Astrocyte (in vitro differentiated cells and primary cell): ENCODE measurements at regions not wholly inside any gene's neighbourhood (a gene's known extent, or its start where the extent isn't known, plus 50 kb on each side); places are given as distances from the start of the nearest gene placed in this dataset.
A peak's percentile ranks its signal among the peaks of the same experiment; 100 is the strongest.

Experiments
- DNase-seq: peaks from one replicate; pipeline ENCODE4 v3.0.0-alpha.2; 2010; ENCODE audit warnings: low read depth
- FAIRE-seq: peaks from 2 replicates; lab custom pipeline; 2011; peaks lifted over from hg19 to GRCh38; lab: Jason Lieb, UNC
- H2AFZ ChIP-seq: 2 replicates; pipeline ENCODE4 v1.6.0; 2012; ENCODE audit warnings: low read depth, low read length, inconsistent platforms
- H3K27ac ChIP-seq: 2 replicates; pipeline ENCODE4 v1.5.1; 2011; ENCODE audit warnings: low read depth, low read length, inconsistent platforms
- H3K27me3 ChIP-seq: 2 replicates; pipeline ENCODE4 v1.6.0; 2011; ENCODE audit warnings: low read length, inconsistent platforms; ENCODE audit not compliant: insufficient read depth
- H3K36me3 ChIP-seq: 2 replicates; pipeline ENCODE4 v1.5.1; 2011; ENCODE audit warnings: low read length, inconsistent platforms; ENCODE audit not compliant: insufficient read depth
- H3K4me1 ChIP-seq: 2 replicates; pipeline ENCODE4 v1.5.1; 2011; ENCODE audit warnings: low read length, inconsistent platforms; ENCODE audit not compliant: insufficient read depth
- H3K4me2 ChIP-seq: 2 replicates; pipeline ENCODE4 v1.6.0; 2012; ENCODE audit warnings: low read length, inconsistent platforms
- H3K4me3 ChIP-seq: 2 replicates; pipeline ENCODE4 v1.5.1; 2011; ENCODE audit warnings: low read depth, mild to moderate bottlenecking, low read length, inconsistent platforms; ENCODE audit not compliant: insufficient read depth
- H3K79me2 ChIP-seq: 2 replicates; pipeline ENCODE4 v1.6.0; 2012; ENCODE audit warnings: mild to moderate bottlenecking, low read length, inconsistent platforms; ENCODE audit not compliant: insufficient read depth
- H3K9ac ChIP-seq: 2 replicates; pipeline ENCODE4 v1.6.0; 2012; ENCODE audit warnings: mild to moderate bottlenecking, low read length, inconsistent platforms
- H3K9me3 ChIP-seq: 2 replicates; pipeline ENCODE4 v1.5.1; 2012; ENCODE audit warnings: low read depth, mild to moderate bottlenecking, low read length, inconsistent platforms; ENCODE audit not compliant: insufficient read depth
- H4K20me1 ChIP-seq: 2 replicates; pipeline ENCODE4 v1.6.0; 2012; ENCODE audit warnings: low read length, inconsistent platforms; ENCODE audit not compliant: insufficient read depth
- H3K27ac Mint-ChIP-seq: one replicate; pipeline ENCODE4 v1.8.0; 2021; ENCODE audit warnings: mild to moderate bottlenecking, mixed read lengths; ENCODE audit not compliant: unreplicated experiment
- H3K27me3 Mint-ChIP-seq: one replicate; pipeline ENCODE4 v1.8.0; 2021; ENCODE audit warnings: low read depth, mixed read lengths; ENCODE audit not compliant: unreplicated experiment
- H3K36me3 Mint-ChIP-seq: one replicate; pipeline ENCODE4 v1.8.0; 2021; ENCODE audit warnings: low read depth, mixed read lengths; ENCODE audit not compliant: unreplicated experiment
- H3K4me1 Mint-ChIP-seq: one replicate; pipeline ENCODE4 v1.8.0; 2021; ENCODE audit warnings: low read depth, mixed read lengths; ENCODE audit not compliant: unreplicated experiment
- H3K4me3 Mint-ChIP-seq: one replicate; pipeline ENCODE4 v1.8.0; 2021; ENCODE audit warnings: mild to moderate bottlenecking, moderate library complexity, mixed read lengths; ENCODE audit not compliant: unreplicated experiment
- H3K9me3 Mint-ChIP-seq: one replicate; pipeline ENCODE4 v1.8.0; 2021; ENCODE audit warnings: mild to moderate bottlenecking, mixed read lengths; ENCODE audit not compliant: unreplicated experiment
- EZH2 ChIP-seq: IDR thresholded peaks from 2 replicates; pipeline ENCODE4 v1.6.1; 2012; ENCODE audit warnings: mild to moderate bottlenecking, low read length, inconsistent platforms; ENCODE audit not compliant: insufficient read depth
- TF ChIP-seq, protein P1 (sequence below): IDR thresholded peaks from 2 replicates; pipeline ENCODE4 v1.5.1; 2011; ENCODE audit warnings: low read depth, mild to moderate bottlenecking, inconsistent platforms, low read length, moderate library complexity; ENCODE audit not compliant: insufficient read depth

DNA sequence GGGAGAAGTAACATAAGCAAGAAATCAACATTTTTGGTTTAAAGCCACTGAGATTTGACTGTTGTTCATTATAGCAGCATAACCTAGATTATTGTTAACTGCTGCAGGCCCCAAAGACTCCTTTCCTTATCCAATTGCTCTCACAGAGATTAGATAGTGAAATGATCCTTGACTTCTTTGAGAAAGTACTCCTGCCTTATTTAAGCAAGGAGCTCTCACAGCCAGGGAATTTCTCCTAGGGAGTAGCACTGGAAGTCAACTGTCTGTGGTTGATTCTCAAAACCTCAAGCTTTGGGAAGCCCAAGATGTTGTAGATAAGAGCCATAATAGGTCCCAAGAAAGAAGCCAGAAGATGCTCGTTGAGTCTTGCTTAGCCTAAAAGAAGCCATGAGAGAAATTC lies 151.8 kb upstream of the TSC22D2 start:
- Mint-ChIP-seq H3K27me3 (no peaks in the 10 kb centered on the region), H3K9me3 (peaks cover 12% of the 10 kb centered on the region), H3K36me3 (no peaks in the 10 kb centered on the region), H3K4me1 (peaks cover 31% of the 10 kb centered on the region), H3K27ac (no peak overlapping the region), H3K4me3 (no peak overlapping the region)
- TF ChIP-seq, protein P1, sequence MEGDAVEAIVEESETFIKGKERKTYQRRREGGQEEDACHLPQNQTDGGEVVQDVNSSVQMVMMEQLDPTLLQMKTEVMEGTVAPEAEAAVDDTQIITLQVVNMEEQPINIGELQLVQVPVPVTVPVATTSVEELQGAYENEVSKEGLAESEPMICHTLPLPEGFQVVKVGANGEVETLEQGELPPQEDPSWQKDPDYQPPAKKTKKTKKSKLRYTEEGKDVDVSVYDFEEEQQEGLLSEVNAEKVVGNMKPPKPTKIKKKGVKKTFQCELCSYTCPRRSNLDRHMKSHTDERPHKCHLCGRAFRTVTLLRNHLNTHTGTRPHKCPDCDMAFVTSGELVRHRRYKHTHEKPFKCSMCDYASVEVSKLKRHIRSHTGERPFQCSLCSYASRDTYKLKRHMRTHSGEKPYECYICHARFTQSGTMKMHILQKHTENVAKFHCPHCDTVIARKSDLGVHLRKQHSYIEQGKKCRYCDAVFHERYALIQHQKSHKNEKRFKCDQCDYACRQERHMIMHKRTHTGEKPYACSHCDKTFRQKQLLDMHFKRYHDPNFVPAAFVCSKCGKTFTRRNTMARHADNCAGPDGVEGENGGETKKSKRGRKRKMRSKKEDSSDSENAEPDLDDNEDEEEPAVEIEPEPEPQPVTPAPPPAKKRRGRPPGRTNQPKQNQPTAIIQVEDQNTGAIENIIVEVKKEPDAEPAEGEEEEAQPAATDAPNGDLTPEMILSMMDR = no peak
- TF ChIP-seq EZH2 = no peak
- no peaks in the 10 kb centered on the region for H3K36me3 ChIP-seq
- DNase-seq (peak; percentile 81), FAIRE-seq (no peak)
- no peak overlapping the region for H2AFZ ChIP-seq
- H3K4me2 ChIP-seq = no peak overlapping the region
- peaks cover 13% of the 10 kb centered on the region for H3K4me1 ChIP-seq
- H3K79me2 ChIP-seq = no peaks in the 10 kb centered on the region
- H3K9me3 ChIP-seq = no peaks in the 10 kb centered on the region
- no peak overlapping the region for H3K9ac ChIP-seq
- no peak overlapping the region for H3K4me3 ChIP-seq
- H3K27me3 ChIP-seq = no peaks in the 10 kb centered on the region
- H3K27ac ChIP-seq = no peak overlapping the region
- no peaks in the 10 kb centered on the region for H4K20me1 ChIP-seq

DNA sequence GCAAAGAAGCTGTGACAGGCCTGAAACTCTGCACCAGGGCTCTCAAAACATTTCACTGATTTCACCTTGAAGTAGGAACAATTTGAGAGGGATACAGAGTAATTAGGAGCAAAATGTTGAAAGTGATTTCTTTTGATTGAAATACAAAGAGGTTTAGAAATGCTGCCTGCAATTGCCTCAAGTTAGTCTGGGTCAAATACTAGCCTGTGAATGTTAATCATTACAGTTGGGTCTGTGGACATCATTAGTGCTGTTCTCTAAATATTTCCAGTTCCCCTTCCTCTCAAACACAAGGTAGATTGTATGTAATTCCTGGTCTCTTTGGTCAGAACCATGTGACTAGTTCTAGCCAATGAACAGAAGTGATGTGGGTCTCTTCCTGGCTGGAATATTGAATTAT lies 152.3 kb upstream of the TSC22D2 start:
- Histone ChIP-seq H3K9ac (no peak overlapping the region), H2AFZ (no peak overlapping the region), H3K36me3 (no peaks in the 10 kb centered on the region), H3K4me2 (no peak overlapping the region), H3K9me3 (no peaks in the 10 kb centered on the region), H4K20me1 (no peaks in the 10 kb centered on the region), H3K79me2 (no peaks in the 10 kb centered on the region), H3K27ac (no peak overlapping the region), H3K4me3 (no peak overlapping the region), H3K27me3 (no peaks in the 10 kb centered on the region), H3K4me1 (peaks cover 15% of the 10 kb centered on the region)
- no peak overlapping the region for H3K27ac Mint-ChIP-seq
- H3K4me1 Mint-ChIP-seq = peaks cover 36% of the 10 kb centered on the region
- FAIRE-seq (no peak), DNase-seq (no peak)
- no peaks in the 10 kb centered on the region for H3K36me3 Mint-ChIP-seq
- peaks cover 12% of the 10 kb centered on the region for H3K9me3 Mint-ChIP-seq
- no peaks in the 10 kb centered on the region for H3K27me3 Mint-ChIP-seq
- no peak for TF ChIP-seq EZH2
- TF ChIP-seq, protein P1 = no peak
- H3K4me3 Mint-ChIP-seq = no peak overlapping the region

DNA sequence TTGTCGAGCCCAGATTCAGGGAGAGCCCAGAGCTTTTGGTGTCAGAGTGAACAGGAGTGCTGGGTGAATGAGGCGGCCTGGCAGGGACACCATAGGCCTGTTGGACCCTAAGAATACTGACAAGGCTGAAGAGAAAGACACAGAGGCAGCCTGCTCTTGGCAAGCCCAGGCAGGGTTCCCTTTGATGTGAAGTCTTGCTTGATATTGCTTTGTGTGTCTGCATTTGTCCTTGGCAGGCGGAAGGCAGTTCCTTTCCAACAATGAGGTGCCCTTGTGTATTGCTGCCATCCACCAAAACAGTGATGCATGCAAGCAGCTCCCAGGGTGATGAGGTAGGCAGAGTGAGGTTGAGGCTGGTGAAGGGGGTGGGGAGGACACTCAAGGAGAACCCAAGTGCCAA lies 152.7 kb upstream of the TSC22D2 start:
- Mint-ChIP-seq H3K36me3 (no peaks in the 10 kb centered on the region), H3K9me3 (peaks cover 12% of the 10 kb centered on the region), H3K27me3 (no peaks in the 10 kb centered on the region), H3K4me1 (peaks cover 40% of the 10 kb centered on the region), H3K27ac (no peak overlapping the region), H3K4me3 (no peak overlapping the region)
- Histone ChIP-seq H4K20me1 (no peaks in the 10 kb centered on the region), H3K4me1 (peaks cover 15% of the 10 kb centered on the region), H3K27ac (no peak overlapping the region), H3K9ac (no peak overlapping the region), H3K9me3 (no peaks in the 10 kb centered on the region), H3K36me3 (no peaks in the 10 kb centered on the region), H3K4me3 (no peak overlapping the region), H3K79me2 (no peaks in the 10 kb centered on the region), H3K4me2 (no peak overlapping the region), H3K27me3 (no peaks in the 10 kb centered on the region), H2AFZ (no peak overlapping the region)
- no peak for FAIRE-seq
- TF ChIP-seq EZH2 = no peak
- TF ChIP-seq, protein P1 = no peak
- no peak for DNase-seq
